ENCODE measurements at regions not wholly inside any gene's neighbourhood (a gene's known extent, or its start where the extent isn't known, plus 50 kb on each side); places are given as distances from the start of the nearest gene placed in this dataset.

GRCh38 chr9:80025131-80025530 lies 453.4 kb downstream of the TLE4 start:
- no peak overlapping the region for H3K27ac ChIP-seq (ENCODE audit: low read depth, low read length)
- no peak overlapping the region for H3K56ac ChIP-seq (replicated peaks; ENCODE audit: insufficient read length, low read depth, low read length)
- no peaks in the 10 kb centered on the region for H3K4me1 ChIP-seq (replicated peaks in 1 of 4; ENCODE audit: control insufficient read depth in 3 of 4, insufficient read depth in 4 of 4, low read length in 3 of 4)
- DNase-seq (ENCODE audit: low read depth in 1 of 2, low spot score in 2 of 2), result no peak
- no peak overlapping the region for H2BK120ac ChIP-seq (replicated peaks; ENCODE audit: low read depth, low read length)
- no peaks in the 10 kb centered on the region for H3K79me1 ChIP-seq (ENCODE audit: low read depth, low read length)
- H2AFZ ChIP-seq (ENCODE audit: low read length), result no peak overlapping the region
- H3K9me3 ChIP-seq (ENCODE audit: insufficient read depth in 2 of 2, low read depth in 1 of 2, low read length in 1 of 2), result no peaks in the 10 kb centered on the region
- no peak overlapping the region for H2AK5ac ChIP-seq (ENCODE audit: low read depth, low read length)
- no peak overlapping the region for H3K14ac ChIP-seq (ENCODE audit: insufficient read length)
- no peak overlapping the region for H2BK5ac ChIP-seq (ENCODE audit: low read depth, low read length)
- ChIA-PET CTCF (ENCODE audit: partially characterized antibody) (interaction anchor here (1.2 kb wide), 1 partner anchor 12 kb away, joined by 3 read pairs; no protein-coding TSS in a partner anchor), POLR2A (ENCODE audit: partially characterized antibody) (no interaction called here)
- no peak overlapping the region for H4K8ac ChIP-seq (ENCODE audit: extremely low read depth, insufficient read depth, low read length)
- no peaks in the 10 kb centered on the region for H3K27me3 ChIP-seq (replicated peaks in 1 of 4; ENCODE audit: control insufficient read depth in 3 of 4, extremely low read depth in 1 of 4, insufficient read depth in 3 of 4, low read length in 3 of 4)
- no peak overlapping the region for H3K4me3 ChIP-seq (ENCODE audit: extremely low read depth in 1 of 4, insufficient read depth in 2 of 4, low read depth in 3 of 4, low read length in 4 of 4)
- H4K20me1 ChIP-seq (replicated peaks in 1 of 2; ENCODE audit: control insufficient read depth in 1 of 2, insufficient read depth in 2 of 2, low read length in 2 of 2), result no peaks in the 10 kb centered on the region
- H3K18ac ChIP-seq (ENCODE audit: extremely low read depth, low read length), result no peak overlapping the region
- no peak overlapping the region for H2BK15ac ChIP-seq (ENCODE audit: low read length)
- H4K5ac ChIP-seq (ENCODE audit: insufficient read length, low read depth, low read length), result no peak overlapping the region
- H3K9ac ChIP-seq (replicated peaks in 1 of 4; ENCODE audit: extremely low read depth in 1 of 4, low read depth in 3 of 4, low read length in 3 of 4), result no peak overlapping the region
- FAIRE-seq, result no peak
- no peak overlapping the region for H4K91ac ChIP-seq (replicated peaks; ENCODE audit: insufficient read length, low read length)
- H3K4me2 ChIP-seq (ENCODE audit: insufficient read depth in 1 of 2, low read depth in 2 of 2, low read length in 2 of 2), result no peak overlapping the region
- no peak overlapping the region for H2BK20ac ChIP-seq (ENCODE audit: low read length)
- no peaks in the 10 kb centered on the region; the same call in 1 of the 2 replicates for H3K23me2 ChIP-seq (ENCODE audit: low read depth, low read length)
- H2BK12ac ChIP-seq (ENCODE audit: low read depth, low read length), result no peak overlapping the region
- H3K79me2 ChIP-seq (ENCODE audit: control insufficient read depth in 1 of 2, insufficient read depth in 2 of 2, low read length in 2 of 2), result no peaks in the 10 kb centered on the region
- 81% methylated on average over 1 of the region's 1 CpG; no CpG with 5 or more reads in 1 of the 2 experiments for WGBS, 2 experiments (ENCODE audit: extremely low coverage in 1 of 2, insufficient coverage in 1 of 2, insufficient read length in 1 of 2, insufficient replicate concordance in 2 of 2, low coverage in 1 of 2, low lambda C conversion rate in 2 of 2, missing lambda C conversion rate in 1 of 2)
- H3K23ac ChIP-seq (ENCODE audit: insufficient read length), result no peak overlapping the region
- H3K36me3 ChIP-seq (ENCODE audit: control insufficient read depth in 2 of 4, insufficient read depth in 4 of 4, low read length in 3 of 4), result no peaks in the 10 kb centered on the region
- no peak overlapping the region for H3K4ac ChIP-seq (replicated peaks; ENCODE audit: insufficient read length, low read depth, low read length)
- TF ChIP-seq KDM5A (IDR thresholded peaks at IDR 0.05; ENCODE audit: low read length) (no peak), RFX5 (IDR thresholded peaks at IDR 0.05; ENCODE audit: borderline replicate concordance, low read depth, low read length) (no peak), JUN (IDR thresholded peaks at IDR 0.05; ENCODE audit: low read depth, low read length) (no peak)
